SKM-1 treated with dmso at 0.1 percent for 144 hours (cell line): ENCODE measurements at regions not wholly inside any gene's neighbourhood (a gene's known extent, or its start where the extent isn't known, plus 50 kb on each side); places are given as distances from the start of the nearest gene placed in this dataset.
"Not testable (repeated sequence)": the region's sequence is repeated elsewhere in the genome, so short reads cannot be mapped to it uniquely, and the experiment has no call there.

Source experiments
- DNase-seq: peaks from one replicate; lab custom pipeline; 2025; ENCODE audit not compliant: unreplicated experiment; lab: John Stamatoyannopoulos, UW

GRCh38 chr4:31169846-31170245 lies 449.7 kb downstream of the PCDH7 start:
- no peak for DNase-seq

GRCh38 chr4:31171362-31171761 lies 451.2 kb downstream of the PCDH7 start:
- DNase-seq = no peak

GRCh38 chr4:31175242-31175910 lies 455.2 kb downstream of the PCDH7 start:
- no peak for DNase-seq

- no peak for DNase-seq
Measured at GRCh38 chr4:31183256-31183655, 463.1 kb downstream of the PCDH7 start.

GRCh38 chr4:31185014-31185585 lies 464.9 kb downstream of the PCDH7 start:
- DNase-seq = no peak

GRCh38 chr4:31187979-31188378 lies 467.8 kb downstream of the PCDH7 start:
- DNase-seq = no peak

GRCh38 chr4:31189938-31190337 lies 469.8 kb downstream of the PCDH7 start:
- no peak for DNase-seq

GRCh38 chr4:31190671-31191070 lies 470.5 kb downstream of the PCDH7 start:
- no peak for DNase-seq

- no peak for DNase-seq
Measured at GRCh38 chr4:31192341-31192740, 472.2 kb downstream of the PCDH7 start.

GRCh38 chr4:31193521-31193920 lies 473.4 kb downstream of the PCDH7 start:
- DNase-seq = no peak

- no peak for DNase-seq
Measured at GRCh38 chr4:31194823-31195222, 474.7 kb downstream of the PCDH7 start.

- no peak for DNase-seq
Measured at GRCh38 chr4:31199644-31200043, 479.5 kb downstream of the PCDH7 start.

GRCh38 chr4:31202054-31202453 lies 481.9 kb downstream of the PCDH7 start:
- not testable (repeated sequence) for DNase-seq

- no peak for DNase-seq
Measured at GRCh38 chr4:31204874-31205273, 484.7 kb downstream of the PCDH7 start.

- DNase-seq = no peak
Measured at GRCh38 chr4:31220921-31221320, 500.8 kb downstream of the PCDH7 start.

GRCh38 chr4:31228068-31228467 lies 507.9 kb downstream of the PCDH7 start:
- no peak for DNase-seq

GRCh38 chr4:31230594-31230993 lies 510.4 kb downstream of the PCDH7 start:
- DNase-seq = no peak

- no peak for DNase-seq
Measured at GRCh38 chr4:31234494-31234893, 514.3 kb downstream of the PCDH7 start.

- no peak for DNase-seq
Measured at GRCh38 chr4:31234901-31235300, 514.7 kb downstream of the PCDH7 start.

- DNase-seq = no peak
Measured at GRCh38 chr4:31236020-31236638, 516.0 kb downstream of the PCDH7 start.

GRCh38 chr4:31236639-31237173 lies 516.5 kb downstream of the PCDH7 start:
- DNase-seq = no peak

- DNase-seq = no peak
Measured at GRCh38 chr4:31237233-31237632, 517.1 kb downstream of the PCDH7 start.
